Liver (tissue), 8 donors: ENCODE measurements at regions not wholly inside any gene's neighbourhood (a gene's known extent, or its start where the extent isn't known, plus 50 kb on each side); places are given as distances from the start of the nearest gene placed in this dataset.

Experiments
- DNase-seq: peaks from one replicate; pipeline ENCODE4 v3.0.0-alpha.2; 2017; ENCODE audit warnings: low spot score
- H3K27ac ChIP-seq, 2 donors: one replicate each; pipeline ENCODE4 v1.7.0; 2013; ENCODE audit warnings: inconsistent platforms in 2 of 2, low read length in 2 of 2, control low read depth in 1 of 2, low read depth in 1 of 2, mild to moderate bottlenecking in 1 of 2
- H3K27me3 ChIP-seq, 4 donors: one replicate each; pipeline versions ENCODE4 v1.6.1 to v1.7.0; 2013; ENCODE audit warnings: low read length in 3 of 4, inconsistent platforms in 1 of 4, mild to moderate bottlenecking in 1 of 4, moderate library complexity in 1 of 4; ENCODE audit not compliant: control insufficient read depth in 4 of 4, insufficient read depth in 4 of 4
- H3K36me3 ChIP-seq, 4 donors: one replicate each; pipeline versions ENCODE4 v1.6.1 to v1.7.0; 2013; ENCODE audit warnings: low read length in 3 of 4, mild to moderate bottlenecking in 3 of 4, low read depth in 1 of 4, moderate library complexity in 1 of 4; ENCODE audit not compliant: control insufficient read depth in 4 of 4, insufficient read depth in 3 of 4
- H3K4me1 ChIP-seq, 4 donors: one replicate each; pipeline versions ENCODE4 v1.6.1 to v1.7.0; 2013; ENCODE audit warnings: low read length in 3 of 4, mild to moderate bottlenecking in 3 of 4, moderate library complexity in 1 of 4; ENCODE audit not compliant: control insufficient read depth in 4 of 4, insufficient read depth in 4 of 4
- H3K4me3 ChIP-seq, 3 donors: one replicate each; pipeline versions ENCODE4 v1.6.1 to v1.7.0; 2013; ENCODE audit warnings: low read length in 3 of 3, control low read depth in 1 of 3, low read depth in 1 of 3, mild to moderate bottlenecking in 1 of 3
- H3K9ac ChIP-seq, 2 donors: one replicate each; pipeline ENCODE4 v1.7.0; 2013; ENCODE audit warnings: low read length in 2 of 2, mild to moderate bottlenecking in 2 of 2, moderate library complexity in 2 of 2, control low read depth in 1 of 2, low read depth in 1 of 2
- H3K9me3 ChIP-seq, 4 donors: one replicate each; pipeline versions ENCODE4 v1.6.1 to v1.7.0; 2013; ENCODE audit warnings: low read length in 3 of 4; ENCODE audit not compliant: control insufficient read depth in 4 of 4
- ATF3 ChIP-seq: IDR thresholded peaks from 2 replicates; pipeline ENCODE4 v1.6.1; 2016; ENCODE audit warnings: antibody characterized with exemption
- CTCF ChIP-seq: fragments of 150-350 bp; IDR thresholded peaks from 2 replicates; pipeline ENCODE4 v1.5.1; 2017; ENCODE audit warnings: improper control_type of control experiment, low read depth, low read length; ENCODE audit not compliant: missing input control
- EGR1 ChIP-seq, 2 donors: IDR thresholded peaks; 2 replicates each; pipeline ENCODE4 v1.6.1; 2016 to 2018; ENCODE audit warnings: antibody characterized with exemption in 2 of 2, low read depth in 2 of 2
- FOXA1 ChIP-seq: IDR thresholded peaks from 2 replicates; pipeline ENCODE4 v1.6.1; 2016; ENCODE audit warnings: antibody characterized with exemption
- FOXA2 ChIP-seq: IDR thresholded peaks from 2 replicates; pipeline ENCODE4 v1.6.1; 2016; ENCODE audit warnings: antibody characterized with exemption
- GABPA ChIP-seq, 2 donors: IDR thresholded peaks in 1 of 2; conservative IDR thresholded peaks in 1 of 2; 2 replicates each; pipeline ENCODE4 v1.6.1; 2016; ENCODE audit warnings: antibody characterized with exemption in 2 of 2, mild to moderate bottlenecking in 1 of 2, moderate library complexity in 1 of 2
- HNF4A ChIP-seq, 2 donors: conservative IDR thresholded peaks; 2 replicates each; pipeline ENCODE4 v1.6.1; 2016; ENCODE audit warnings: antibody characterized with exemption in 2 of 2, mild to moderate bottlenecking in 2 of 2
- HNF4G ChIP-seq: IDR thresholded peaks from 2 replicates; pipeline ENCODE4 v1.6.1; 2016; ENCODE audit warnings: antibody characterized with exemption
- JUND ChIP-seq, 2 donors: IDR thresholded peaks; 2 replicates each; pipeline ENCODE4 v1.6.1; 2016; ENCODE audit warnings: antibody characterized with exemption in 2 of 2
- MAX ChIP-seq: IDR thresholded peaks from 2 replicates; pipeline ENCODE4 v1.6.1; 2016; ENCODE audit warnings: antibody characterized with exemption
- NR2F2 ChIP-seq: IDR thresholded peaks from 2 replicates; pipeline ENCODE4 v1.6.1; 2016; ENCODE audit warnings: antibody characterized with exemption
- RAD21 ChIP-seq, 2 donors: IDR thresholded peaks; 2 replicates each; pipeline ENCODE4 v1.6.1; 2016; ENCODE audit warnings: antibody characterized with exemption in 2 of 2, mild to moderate bottlenecking in 2 of 2
- REST ChIP-seq: IDR thresholded peaks from 2 replicates; pipeline ENCODE4 v1.6.1; 2016; ENCODE audit warnings: antibody characterized with exemption, mild to moderate bottlenecking
- RXRA ChIP-seq, 2 donors: IDR thresholded peaks; 2 replicates each; pipeline ENCODE4 v1.6.1; 2017 to 2018; ENCODE audit warnings: antibody characterized with exemption in 2 of 2, mild to moderate bottlenecking in 1 of 2
- SP1 ChIP-seq: IDR thresholded peaks from 2 replicates; pipeline ENCODE4 v1.6.1; 2018; ENCODE audit warnings: antibody characterized with exemption, mild to moderate bottlenecking
- TAF1 ChIP-seq: conservative IDR thresholded peaks from 2 replicates; pipeline ENCODE4 v1.6.1; 2016; ENCODE audit warnings: antibody characterized with exemption, mild to moderate bottlenecking
- YY1 ChIP-seq: IDR thresholded peaks from 2 replicates; pipeline ENCODE4 v1.6.1; 2016; ENCODE audit warnings: antibody characterized with exemption, mild to moderate bottlenecking
- ZBTB33 ChIP-seq: IDR thresholded peaks from 2 replicates; pipeline ENCODE4 v1.6.1; 2016; ENCODE audit warnings: antibody characterized with exemption
- WGBS: extraction: QIAGEN DNeasy Blood & Tissue Kit; methylation state at CpG from one replicate; pipeline ENCODE4 v1.1.7; 2013; 5-methylcytosine and 5-hydroxymethylcytosine counted together
- donor health status: healthy.
- donor health status: healthy.
- donor health status: healthy.
- donor health status: healthy.
- donor health status: healthy.

GRCh38 chrX:45818913-45819312 lies 618.2 kb upstream of the DIPK2B start:
- Histone ChIP-seq H3K36me3 (no peaks in the 10 kb centered on the region), H3K9ac (no peak overlapping the region), H3K4me3 (no peak overlapping the region), H3K27ac (no peak overlapping the region), H3K27me3 (no peaks in the 10 kb centered on the region), H3K4me1 (no peaks in the 10 kb centered on the region), H3K9me3 (peaks cover 0 to 3% (median 0%) of the 10 kb centered on the region in 4 donors)
- TF ChIP-seq ZBTB33 (no peak), GABPA (IDR thresholded peaks at IDR 0.05 in 1 of 2, conservative IDR thresholded peaks at IDR 0.05 in 1 of 2) (no peak), YY1 (no peak), FOXA2 (no peak), HNF4A (conservative IDR thresholded peaks at IDR 0.05) (no peak), JUND (IDR thresholded peaks at IDR 0.05) (no peak), MAX (no peak), RAD21 (IDR thresholded peaks at IDR 0.05) (no peak), NR2F2 (no peak), SP1 (no peak), TAF1 (no peak), FOXA1 (no peak), HNF4G (no peak), CTCF (no peak), RXRA (IDR thresholded peaks at IDR 0.05) (no peak), ATF3 (no peak), EGR1 (IDR thresholded peaks at IDR 0.05; ENCODE audit: low read depth in 2 of 2) (no peak)
- WGBS: 88% methylated on average over 2 of the region's 2 CpGs
- no peak for DNase-seq

- WGBS: 80% methylated on average over 1 of the region's 1 CpG
- no peak for TF ChIP-seq FOXA1
- no peak for TF ChIP-seq FOXA2
- no peak for TF ChIP-seq JUND (IDR thresholded peaks at IDR 0.05)
- no peak for TF ChIP-seq HNF4A (conservative IDR thresholded peaks at IDR 0.05)
- no peak for TF ChIP-seq ATF3
- TF ChIP-seq NR2F2: no peak
- TF ChIP-seq RAD21 (IDR thresholded peaks at IDR 0.05): no peak
- TF ChIP-seq REST: no peak
- no peak for TF ChIP-seq EGR1 (IDR thresholded peaks at IDR 0.05; ENCODE audit: low read depth in 2 of 2)
- TF ChIP-seq TAF1: no peak
- Histone ChIP-seq H3K9me3 (peaks cover 0 to 3% (median 0%) of the 10 kb centered on the region in 4 donors), H3K27me3 (no peaks in the 10 kb centered on the region), H3K4me3 (no peak overlapping the region), H3K9ac (no peak overlapping the region), H3K36me3 (no peaks in the 10 kb centered on the region), H3K27ac (no peak overlapping the region), H3K4me1 (no peaks in the 10 kb centered on the region)
- DNase-seq: no peak
Observed at GRCh38 chrX:45815441-45815840, 614.8 kb upstream of the DIPK2B start.
